HEK293 (cell line): ENCODE measurements at regions not wholly inside any gene's neighbourhood (a gene's known extent, or its start where the extent isn't known, plus 50 kb on each side); places are given as distances from the start of the nearest gene placed in this dataset.

Experiments
- CTCF ChIA-PET: fragments of 350-600 bp; formaldehyde crosslinking; extraction: SDS; loops from one replicate; lab custom pipeline; 2021; ENCODE audit warnings: antibody characterized with exemption; lab: Yijun Ruan, JAX
- POLR2A ChIA-PET: fragments of 300-600 bp; formaldehyde crosslinking; extraction: SDS; loops from one replicate; lab custom pipeline; 2020; ENCODE audit warnings: antibody characterized with exemption, inconsistent platforms; lab: Yijun Ruan, JAX
- H3K27ac ChIP-seq: fragments of 200-500 bp; sonication (Bioruptor generic); 2 replicates; pipeline ENCODE4 v1.5.1; 2014; ENCODE audit warnings: low read depth, low read length, control low read depth, inconsistent platforms; ENCODE audit errors: extremely low read depth
- H3K36me3 ChIP-seq, 2 experiments: fragments of 200-500 bp in 1 of 2; sonication (Bioruptor generic) in 1 of 2; 1 replicate in 1 of 2; 2 replicates in 1 of 2; pipeline ENCODE4 v1.5.1; 2014 to 2017; ENCODE audit warnings: inconsistent platforms in 2 of 2, low read length in 2 of 2; ENCODE audit not compliant: control insufficient read depth in 2 of 2, insufficient read depth in 1 of 2
- H3K4me1 ChIP-seq: fragments of 200-500 bp; sonication (Bioruptor generic); 2 replicates; pipeline ENCODE4 v1.5.1; 2014; ENCODE audit warnings: mild to moderate bottlenecking, low read length, inconsistent platforms; ENCODE audit not compliant: control insufficient read depth, insufficient read depth
- H3K4me3 ChIP-seq: 2 replicates; pipeline ENCODE4 v1.5.1; 2011; ENCODE audit warnings: low read depth, mild to moderate bottlenecking, control low read depth, low read length, moderate library complexity
- H3K9me3 ChIP-seq: fragments of 200-500 bp; sonication (Bioruptor generic); 2 replicates; pipeline ENCODE4 v1.5.1; 2014; ENCODE audit warnings: low read depth, low read length, inconsistent platforms; ENCODE audit not compliant: control insufficient read depth, insufficient read depth
- BCL11B ChIP-seq: fragments of 450-650 bp; formaldehyde crosslinking; IDR thresholded peaks from 2 replicates; pipeline ENCODE4 v1.5.1; 2016; ENCODE audit warnings: low read depth, missing biosample characterization, missing genetic modification characterization
- GLI4 ChIP-seq: fragments of 450-650 bp; formaldehyde crosslinking; IDR thresholded peaks from 2 replicates; pipeline ENCODE4 v1.5.1; 2016; ENCODE audit warnings: missing biosample characterization, missing genetic modification characterization
- PRDM1 ChIP-seq: fragments of 450-650 bp; formaldehyde crosslinking; IDR thresholded peaks from 2 replicates; pipeline ENCODE4; 2016; ENCODE audit warnings: missing biosample characterization, missing genetic modification characterization
- SCRT2 ChIP-seq: fragments of 450-650 bp; formaldehyde crosslinking; IDR thresholded peaks from 2 replicates; pipeline ENCODE4 v1.5.1; 2016; ENCODE audit warnings: missing biosample characterization, missing genetic modification characterization
- SP3 ChIP-seq: fragments of 450-650 bp; formaldehyde crosslinking; IDR thresholded peaks from 2 replicates; pipeline ENCODE4 v1.5.1; 2016; ENCODE audit warnings: missing biosample characterization, missing genetic modification characterization
- YY2 ChIP-seq: fragments of 450-650 bp; formaldehyde crosslinking; IDR thresholded peaks from 2 replicates; pipeline ENCODE4 v1.5.1; 2016; ENCODE audit warnings: missing biosample characterization, missing genetic modification characterization
- ZBTB17 ChIP-seq: fragments of 450-650 bp; formaldehyde crosslinking; IDR thresholded peaks from 2 replicates; pipeline ENCODE4 v1.5.1; 2016; ENCODE audit warnings: missing biosample characterization, missing genetic modification characterization
- ZBTB20 ChIP-seq: fragments of 450-650 bp; formaldehyde crosslinking; IDR thresholded peaks from 2 replicates; pipeline ENCODE4 v1.5.1; 2016; ENCODE audit warnings: missing biosample characterization, missing genetic modification characterization
- ZFP69B ChIP-seq: fragments of 450-650 bp; formaldehyde crosslinking; IDR thresholded peaks from 2 replicates; pipeline ENCODE4 v1.5.1; 2016; ENCODE audit warnings: missing biosample characterization, missing genetic modification characterization
- ZNF10 ChIP-seq: fragments of 450-650 bp; formaldehyde crosslinking; IDR thresholded peaks from 2 replicates; pipeline ENCODE4 v1.5.1; 2017; ENCODE audit warnings: missing biosample characterization, missing genetic modification characterization
- ZNF114 ChIP-seq: fragments of 450-650 bp; formaldehyde crosslinking; IDR thresholded peaks from 2 replicates; pipeline ENCODE4 v1.5.0; 2017; ENCODE audit warnings: missing biosample characterization, missing genetic modification characterization
- ZNF133 ChIP-seq: fragments of 450-650 bp; formaldehyde crosslinking; IDR thresholded peaks from 2 replicates; pipeline ENCODE4 v1.5.1; 2016; ENCODE audit warnings: missing biosample characterization, missing genetic modification characterization
- ZNF2 ChIP-seq: fragments of 450-650 bp; formaldehyde crosslinking; IDR thresholded peaks from 2 replicates; pipeline ENCODE4 v1.5.1; 2016; ENCODE audit warnings: missing biosample characterization, missing genetic modification characterization
- ZNF248 ChIP-seq: fragments of 450-650 bp; formaldehyde crosslinking; IDR thresholded peaks from 2 replicates; pipeline ENCODE4 v1.5.1; 2017; ENCODE audit warnings: missing biosample characterization, missing genetic modification characterization
- ZNF324 ChIP-seq: fragments of 450-650 bp; formaldehyde crosslinking; IDR thresholded peaks from 2 replicates; pipeline ENCODE4 v1.5.1; 2016; ENCODE audit warnings: missing biosample characterization, missing genetic modification characterization
- ZNF350 ChIP-seq: fragments of 450-650 bp; formaldehyde crosslinking; IDR thresholded peaks from 2 replicates; pipeline ENCODE4 v1.5.0; 2017; ENCODE audit warnings: missing biosample characterization, mild to moderate bottlenecking, missing genetic modification characterization
- ZNF514 ChIP-seq: fragments of 450-650 bp; formaldehyde crosslinking; IDR thresholded peaks from 2 replicates; pipeline ENCODE4 v1.5.1; 2016; ENCODE audit warnings: missing biosample characterization, missing genetic modification characterization
- ZNF521 ChIP-seq: fragments of 450-650 bp; formaldehyde crosslinking; IDR thresholded peaks from 2 replicates; pipeline ENCODE4 v1.5.1; 2017; ENCODE audit warnings: missing biosample characterization, mild to moderate bottlenecking, missing genetic modification characterization
- ZNF544 ChIP-seq: fragments of 450-650 bp; formaldehyde crosslinking; IDR thresholded peaks from 2 replicates; pipeline ENCODE4 v1.5.0; 2017; ENCODE audit warnings: missing biosample characterization, missing genetic modification characterization
- ZNF555 ChIP-seq: fragments of 450-650 bp; formaldehyde crosslinking; conservative IDR thresholded peaks from 2 replicates; pipeline ENCODE4 v1.5.1; 2017; ENCODE audit warnings: missing biosample characterization, mild to moderate bottlenecking, missing genetic modification characterization, inconsistent platforms
- ZNF621 ChIP-seq: fragments of 450-650 bp; formaldehyde crosslinking; IDR thresholded peaks from 2 replicates; pipeline ENCODE4 v1.5.1; 2017; ENCODE audit warnings: missing biosample characterization, missing genetic modification characterization
- ZNF837 ChIP-seq: fragments of 450-650 bp; formaldehyde crosslinking; IDR thresholded peaks from 2 replicates; pipeline ENCODE4 v1.5.1; 2016; ENCODE audit warnings: missing biosample characterization, missing genetic modification characterization
- TF ChIP-seq, protein P1 (sequence below): fragments of 450-650 bp; formaldehyde crosslinking; IDR thresholded peaks from 2 replicates; pipeline ENCODE4 v1.5.0; 2017; ENCODE audit warnings: missing biosample characterization, missing genetic modification characterization, borderline replicate concordance
- TF ChIP-seq, protein P2 (sequence below): fragments of 450-650 bp; formaldehyde crosslinking; IDR thresholded peaks from 2 replicates; pipeline ENCODE4 v1.5.1; 2016; ENCODE audit warnings: missing biosample characterization, missing genetic modification characterization, borderline replicate concordance
- TF ChIP-seq, protein P3 (sequence below): fragments of 450-650 bp; IDR thresholded peaks from 2 replicates; pipeline ENCODE4 v1.5.1; 2018; ENCODE audit warnings: missing biosample characterization, mild to moderate bottlenecking, missing genetic modification characterization
- TF ChIP-seq, protein P4 (sequence below): fragments of 450-650 bp; formaldehyde crosslinking; IDR thresholded peaks from 2 replicates; pipeline ENCODE4 v1.5.1; 2017; ENCODE audit warnings: missing biosample characterization, missing genetic modification characterization
- TF ChIP-seq, protein P5 (sequence below): fragments of 450-650 bp; formaldehyde crosslinking; IDR thresholded peaks from 2 replicates; pipeline ENCODE4 v1.5.1; 2016; ENCODE audit warnings: missing biosample characterization, missing genetic modification characterization

DNA sequence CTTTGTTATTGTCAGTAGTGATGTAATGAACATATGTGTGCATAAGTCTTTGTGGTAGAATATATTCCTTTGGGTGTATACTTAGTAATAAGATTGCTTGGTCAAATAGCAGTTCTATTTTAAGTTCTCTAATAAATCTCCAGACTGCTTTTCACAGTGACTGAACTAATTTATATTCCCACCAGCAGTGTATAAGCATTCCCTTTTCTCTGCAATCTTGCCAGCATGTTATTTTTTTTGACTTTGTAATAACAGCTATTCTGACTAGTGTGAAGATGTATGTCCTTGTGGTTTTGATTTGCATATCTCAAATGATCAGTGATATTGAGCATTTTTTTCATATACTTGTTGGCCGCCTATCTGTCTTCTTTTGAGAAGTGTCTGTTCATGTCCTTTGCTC, 111.5 kb upstream of the CDH12 start (continued):
- TF ChIP-seq, protein P1, sequence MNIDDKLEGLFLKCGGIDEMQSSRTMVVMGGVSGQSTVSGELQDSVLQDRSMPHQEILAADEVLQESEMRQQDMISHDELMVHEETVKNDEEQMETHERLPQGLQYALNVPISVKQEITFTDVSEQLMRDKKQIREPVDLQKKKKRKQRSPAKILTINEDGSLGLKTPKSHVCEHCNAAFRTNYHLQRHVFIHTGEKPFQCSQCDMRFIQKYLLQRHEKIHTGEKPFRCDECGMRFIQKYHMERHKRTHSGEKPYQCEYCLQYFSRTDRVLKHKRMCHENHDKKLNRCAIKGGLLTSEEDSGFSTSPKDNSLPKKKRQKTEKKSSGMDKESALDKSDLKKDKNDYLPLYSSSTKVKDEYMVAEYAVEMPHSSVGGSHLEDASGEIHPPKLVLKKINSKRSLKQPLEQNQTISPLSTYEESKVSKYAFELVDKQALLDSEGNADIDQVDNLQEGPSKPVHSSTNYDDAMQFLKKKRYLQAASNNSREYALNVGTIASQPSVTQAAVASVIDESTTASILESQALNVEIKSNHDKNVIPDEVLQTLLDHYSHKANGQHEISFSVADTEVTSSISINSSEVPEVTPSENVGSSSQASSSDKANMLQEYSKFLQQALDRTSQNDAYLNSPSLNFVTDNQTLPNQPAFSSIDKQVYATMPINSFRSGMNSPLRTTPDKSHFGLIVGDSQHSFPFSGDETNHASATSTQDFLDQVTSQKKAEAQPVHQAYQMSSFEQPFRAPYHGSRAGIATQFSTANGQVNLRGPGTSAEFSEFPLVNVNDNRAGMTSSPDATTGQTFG, result no peak
- TF ChIP-seq, protein P2, sequence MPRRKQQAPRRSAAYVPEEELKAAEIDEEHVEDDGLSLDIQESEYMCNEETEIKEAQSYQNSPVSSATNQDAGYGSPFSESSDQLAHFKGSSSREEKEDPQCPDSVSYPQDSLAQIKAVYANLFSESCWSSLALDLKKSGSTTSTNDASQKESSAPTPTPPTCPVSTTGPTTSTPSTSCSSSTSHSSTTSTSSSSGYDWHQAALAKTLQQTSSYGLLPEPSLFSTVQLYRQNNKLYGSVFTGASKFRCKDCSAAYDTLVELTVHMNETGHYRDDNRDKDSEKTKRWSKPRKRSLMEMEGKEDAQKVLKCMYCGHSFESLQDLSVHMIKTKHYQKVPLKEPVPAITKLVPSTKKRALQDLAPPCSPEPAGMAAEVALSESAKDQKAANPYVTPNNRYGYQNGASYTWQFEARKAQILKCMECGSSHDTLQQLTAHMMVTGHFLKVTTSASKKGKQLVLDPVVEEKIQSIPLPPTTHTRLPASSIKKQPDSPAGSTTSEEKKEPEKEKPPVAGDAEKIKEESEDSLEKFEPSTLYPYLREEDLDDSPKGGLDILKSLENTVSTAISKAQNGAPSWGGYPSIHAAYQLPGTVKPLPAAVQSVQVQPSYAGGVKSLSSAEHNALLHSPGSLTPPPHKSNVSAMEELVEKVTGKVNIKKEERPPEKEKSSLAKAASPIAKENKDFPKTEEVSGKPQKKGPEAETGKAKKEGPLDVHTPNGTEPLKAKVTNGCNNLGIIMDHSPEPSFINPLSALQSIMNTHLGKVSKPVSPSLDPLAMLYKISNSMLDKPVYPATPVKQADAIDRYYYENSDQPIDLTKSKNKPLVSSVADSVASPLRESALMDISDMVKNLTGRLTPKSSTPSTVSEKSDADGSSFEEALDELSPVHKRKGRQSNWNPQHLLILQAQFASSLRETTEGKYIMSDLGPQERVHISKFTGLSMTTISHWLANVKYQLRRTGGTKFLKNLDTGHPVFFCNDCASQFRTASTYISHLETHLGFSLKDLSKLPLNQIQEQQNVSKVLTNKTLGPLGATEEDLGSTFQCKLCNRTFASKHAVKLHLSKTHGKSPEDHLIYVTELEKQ (tag by site-specific recombination), result no peak
- no peak for TF ChIP-seq SCRT2
- TF ChIP-seq, protein P3, sequence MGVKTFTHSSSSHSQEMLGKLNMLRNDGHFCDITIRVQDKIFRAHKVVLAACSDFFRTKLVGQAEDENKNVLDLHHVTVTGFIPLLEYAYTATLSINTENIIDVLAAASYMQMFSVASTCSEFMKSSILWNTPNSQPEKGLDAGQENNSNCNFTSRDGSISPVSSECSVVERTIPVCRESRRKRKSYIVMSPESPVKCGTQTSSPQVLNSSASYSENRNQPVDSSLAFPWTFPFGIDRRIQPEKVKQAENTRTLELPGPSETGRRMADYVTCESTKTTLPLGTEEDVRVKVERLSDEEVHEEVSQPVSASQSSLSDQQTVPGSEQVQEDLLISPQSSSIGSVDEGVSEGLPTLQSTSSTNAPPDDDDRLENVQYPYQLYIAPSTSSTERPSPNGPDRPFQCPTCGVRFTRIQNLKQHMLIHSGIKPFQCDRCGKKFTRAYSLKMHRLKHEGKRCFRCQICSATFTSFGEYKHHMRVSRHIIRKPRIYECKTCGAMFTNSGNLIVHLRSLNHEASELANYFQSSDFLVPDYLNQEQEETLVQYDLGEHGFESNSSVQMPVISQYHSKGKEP (tag by site-specific recombination), result no peak
- TF ChIP-seq, protein P4, sequence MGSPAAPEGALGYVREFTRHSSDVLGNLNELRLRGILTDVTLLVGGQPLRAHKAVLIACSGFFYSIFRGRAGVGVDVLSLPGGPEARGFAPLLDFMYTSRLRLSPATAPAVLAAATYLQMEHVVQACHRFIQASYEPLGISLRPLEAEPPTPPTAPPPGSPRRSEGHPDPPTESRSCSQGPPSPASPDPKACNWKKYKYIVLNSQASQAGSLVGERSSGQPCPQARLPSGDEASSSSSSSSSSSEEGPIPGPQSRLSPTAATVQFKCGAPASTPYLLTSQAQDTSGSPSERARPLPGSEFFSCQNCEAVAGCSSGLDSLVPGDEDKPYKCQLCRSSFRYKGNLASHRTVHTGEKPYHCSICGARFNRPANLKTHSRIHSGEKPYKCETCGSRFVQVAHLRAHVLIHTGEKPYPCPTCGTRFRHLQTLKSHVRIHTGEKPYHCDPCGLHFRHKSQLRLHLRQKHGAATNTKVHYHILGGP (tag by site-specific recombination), result no peak
- TF ChIP-seq ZBTB17 (tag by site-specific recombination), result no peak
- TF ChIP-seq ZNF10 (tag by site-specific recombination), result no peak
- TF ChIP-seq ZNF837, result no peak
- TF ChIP-seq ZNF324 (tag by site-specific recombination), result no peak
- no peak for TF ChIP-seq ZNF114 (tag by site-specific recombination)
- TF ChIP-seq ZBTB20 (tag by site-specific recombination), result no peak
- TF ChIP-seq ZNF621 (tag by site-specific recombination), result no peak
- no peak for TF ChIP-seq ZNF521 (tag by site-specific recombination)

DNA sequence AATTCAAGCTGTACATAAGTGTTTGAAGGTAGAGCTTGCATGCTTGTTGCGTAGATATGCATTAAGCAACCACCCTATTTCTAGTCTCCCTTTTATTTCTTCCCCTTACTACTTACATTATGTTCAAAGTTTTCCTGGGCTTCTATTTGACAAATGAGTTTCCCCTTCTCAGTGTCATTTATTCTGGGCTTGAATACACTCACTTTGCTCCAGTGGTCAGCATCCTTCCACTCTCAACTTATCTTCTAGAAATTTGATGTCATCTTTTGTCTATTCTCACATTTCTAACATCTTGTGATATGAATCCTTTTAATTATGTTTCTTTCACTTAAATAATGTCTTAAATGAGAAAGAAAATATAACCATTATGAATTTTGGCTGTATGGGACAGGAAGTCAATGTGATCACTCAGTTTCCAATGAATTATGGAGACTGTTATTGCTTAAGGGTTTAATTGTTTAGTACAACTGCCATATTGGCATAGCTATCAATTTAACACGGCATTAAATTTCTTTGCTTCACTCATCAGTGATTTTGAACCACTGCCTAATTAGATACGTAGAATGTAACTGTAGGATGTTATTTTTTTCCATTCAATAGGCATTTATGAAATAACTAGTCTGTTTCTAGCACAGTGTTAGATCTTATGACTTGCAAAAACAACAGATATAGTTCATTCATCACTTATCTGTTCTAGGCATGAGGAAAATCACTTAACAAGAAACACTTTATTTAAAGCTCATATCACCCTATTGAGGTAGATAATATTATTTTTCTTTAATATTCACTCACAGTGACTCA, 105.5 kb upstream of the CDH12 start:
- Histone ChIP-seq H3K36me3 (no peaks in the 10 kb centered on the region), H3K9me3 (no peaks in the 10 kb centered on the region), H3K4me1 (no peaks in the 10 kb centered on the region), H3K4me3 (no peak overlapping the region), H3K27ac (no peak overlapping the region)
- ChIA-PET POLR2A (no interaction called here), CTCF (no interaction called here)
- TF ChIP-seq PRDM1 (tag by site-specific recombination), result no peak
- no peak for TF ChIP-seq ZNF248 (tag by site-specific recombination)
- TF ChIP-seq SP3 (tag by site-specific recombination), result no peak
- TF ChIP-seq BCL11B (tag by site-specific recombination), result no peak
- TF ChIP-seq ZNF350 (tag by site-specific recombination), result no peak
- no peak for TF ChIP-seq ZNF544
- no peak for TF ChIP-seq YY2 (tag by site-specific recombination)
- TF ChIP-seq ZNF2 (tag by site-specific recombination), result no peak
- TF ChIP-seq GLI4 (tag by site-specific recombination), result no peak
- no peak for TF ChIP-seq ZNF555 (tag by site-specific recombination)
- TF ChIP-seq, protein P5, sequence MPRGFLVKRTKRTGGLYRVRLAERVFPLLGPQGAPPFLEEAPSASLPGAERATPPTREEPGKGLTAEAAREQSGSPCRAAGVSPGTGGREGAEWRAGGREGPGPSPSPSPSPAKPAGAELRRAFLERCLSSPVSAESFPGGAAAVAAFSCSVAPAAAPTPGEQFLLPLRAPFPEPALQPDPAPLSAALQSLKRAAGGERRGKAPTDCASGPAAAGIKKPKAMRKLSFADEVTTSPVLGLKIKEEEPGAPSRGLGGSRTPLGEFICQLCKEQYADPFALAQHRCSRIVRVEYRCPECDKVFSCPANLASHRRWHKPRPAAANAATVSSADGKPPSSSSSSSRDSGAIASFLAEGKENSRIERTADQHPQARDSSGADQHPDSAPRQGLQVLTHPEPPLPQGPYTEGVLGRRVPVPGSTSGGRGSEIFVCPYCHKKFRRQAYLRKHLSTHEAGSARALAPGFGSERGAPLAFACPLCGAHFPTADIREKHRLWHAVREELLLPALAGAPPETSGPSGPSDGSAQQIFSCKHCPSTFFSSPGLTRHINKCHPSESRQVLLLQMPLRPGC (tag by site-specific recombination), result no peak
- no peak for TF ChIP-seq ZNF514
- no peak for TF ChIP-seq ZNF324 (tag by site-specific recombination)
- TF ChIP-seq ZFP69B, result no peak
- no peak for TF ChIP-seq ZNF133 (tag by site-specific recombination)
